Superior temporal gyrus (tissue), 1 donor: ENCODE measurements at regions not wholly inside any gene's neighbourhood (a gene's known extent, or its start where the extent isn't known, plus 50 kb on each side); places are given as distances from the start of the nearest gene placed in this dataset.
A peak's percentile ranks its signal among the peaks of the same experiment; 100 is the strongest.
"Not testable (repeated sequence)": the region's sequence is repeated elsewhere in the genome, so short reads cannot be mapped to it uniquely, and the experiment has no call there.

ENCODE experiments used
- DNase-seq: peaks from one replicate; pipeline ENCODE4 v3.0.0-alpha.2; 2016; ENCODE audit errors: extremely low spot score

DNA sequence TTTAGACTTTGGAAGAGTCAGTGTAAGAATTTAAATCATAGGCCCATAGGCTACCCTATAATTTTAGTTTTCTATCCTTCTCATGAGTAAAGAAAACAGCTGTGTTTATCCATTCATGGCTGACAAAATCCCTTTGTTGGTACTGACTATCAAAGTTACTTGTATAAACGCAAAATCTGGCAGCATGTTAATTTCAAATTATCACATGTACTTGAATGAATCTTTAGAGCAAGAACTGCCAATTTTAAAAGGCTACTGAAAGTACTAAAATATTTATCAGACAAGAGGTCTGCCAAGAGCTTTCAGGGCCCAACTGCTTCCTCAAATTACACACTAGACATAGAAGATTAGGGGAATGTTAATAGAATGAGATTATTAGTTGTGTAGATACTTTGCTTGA lies 66.6 kb downstream of the MYL12B start:
- DNase-seq: peak; percentile 13

DNA sequence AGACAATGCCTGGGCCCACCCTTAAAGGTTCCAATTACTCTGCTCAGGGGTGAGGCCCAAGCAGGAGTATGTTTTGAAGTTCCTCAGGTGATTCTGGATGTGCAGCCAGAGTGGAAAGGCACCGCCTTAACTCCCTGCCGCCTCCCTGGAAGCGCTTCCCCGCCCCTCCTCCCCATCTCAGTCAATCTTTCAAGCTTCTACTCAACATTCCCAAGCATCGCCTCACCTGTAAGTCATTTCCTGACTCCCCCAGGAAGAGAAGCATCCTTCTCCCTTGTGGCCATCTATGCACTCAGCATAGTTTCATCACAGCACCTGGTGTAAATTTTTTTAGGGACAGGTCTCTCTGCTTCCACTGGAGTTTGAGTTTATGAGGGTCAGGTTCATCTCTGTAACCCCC lies 67.5 kb downstream of the MYL12B start:
- DNase-seq: no peak

DNA sequence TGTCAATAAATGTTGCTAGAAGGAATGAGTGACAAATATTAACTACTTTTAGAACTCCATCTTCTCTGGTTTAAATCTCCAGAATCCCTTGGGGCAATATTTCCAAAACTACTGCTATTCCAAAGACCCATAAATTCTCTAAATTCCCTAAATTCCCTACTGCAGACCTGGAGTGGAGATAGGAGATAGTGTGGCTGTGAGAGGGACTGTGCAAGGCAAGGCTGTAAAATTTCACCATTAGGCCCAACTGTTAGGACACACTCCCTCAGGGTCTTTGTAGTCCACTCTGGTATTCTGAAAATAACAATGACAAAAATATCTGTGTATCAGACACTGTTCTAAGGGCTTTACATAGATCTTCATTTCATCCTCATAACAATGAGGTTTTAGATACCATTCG lies 67.9 kb downstream of the MYL12B start:
- no peak for DNase-seq

DNA sequence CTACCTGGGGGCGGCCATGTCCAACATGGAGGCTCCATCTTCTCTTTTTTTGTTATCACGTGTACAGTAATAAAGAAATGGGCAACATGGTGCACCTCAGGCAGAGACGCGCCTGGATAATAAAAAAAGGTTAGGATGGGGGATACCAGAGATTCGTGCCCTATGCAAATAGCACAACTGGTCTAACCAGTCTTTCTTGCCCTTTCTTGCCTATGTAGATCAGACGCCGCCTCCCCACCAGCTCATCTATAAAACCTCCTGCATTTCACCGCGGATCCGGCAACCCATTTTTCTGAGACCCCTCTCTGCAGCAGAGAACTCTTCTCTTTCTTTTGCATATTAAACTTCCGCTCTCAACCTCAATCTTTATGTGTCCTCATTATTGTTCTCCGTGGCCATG lies 68.7 kb downstream of the MYL12B start:
- DNase-seq: no peak

DNA sequence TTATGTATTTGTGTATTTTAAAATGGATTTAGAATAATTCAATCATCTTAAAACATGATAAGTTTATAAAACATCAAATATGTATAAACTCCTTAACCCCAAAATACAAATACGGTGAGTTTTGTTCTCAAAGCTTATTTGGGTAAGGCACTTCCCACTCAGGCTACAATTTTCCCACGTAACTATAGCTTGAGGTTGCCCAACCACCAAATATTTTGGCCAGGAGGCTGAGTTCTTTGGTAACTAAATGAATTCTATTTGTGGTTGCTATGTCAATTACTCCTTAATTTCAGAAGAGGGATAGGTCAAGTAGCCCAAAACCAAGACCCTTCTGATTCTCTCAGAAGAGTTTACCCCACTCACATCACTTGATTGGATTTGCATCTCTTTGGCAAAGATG lies 70.4 kb downstream of the MYL12B start:
- no peak for DNase-seq

DNA sequence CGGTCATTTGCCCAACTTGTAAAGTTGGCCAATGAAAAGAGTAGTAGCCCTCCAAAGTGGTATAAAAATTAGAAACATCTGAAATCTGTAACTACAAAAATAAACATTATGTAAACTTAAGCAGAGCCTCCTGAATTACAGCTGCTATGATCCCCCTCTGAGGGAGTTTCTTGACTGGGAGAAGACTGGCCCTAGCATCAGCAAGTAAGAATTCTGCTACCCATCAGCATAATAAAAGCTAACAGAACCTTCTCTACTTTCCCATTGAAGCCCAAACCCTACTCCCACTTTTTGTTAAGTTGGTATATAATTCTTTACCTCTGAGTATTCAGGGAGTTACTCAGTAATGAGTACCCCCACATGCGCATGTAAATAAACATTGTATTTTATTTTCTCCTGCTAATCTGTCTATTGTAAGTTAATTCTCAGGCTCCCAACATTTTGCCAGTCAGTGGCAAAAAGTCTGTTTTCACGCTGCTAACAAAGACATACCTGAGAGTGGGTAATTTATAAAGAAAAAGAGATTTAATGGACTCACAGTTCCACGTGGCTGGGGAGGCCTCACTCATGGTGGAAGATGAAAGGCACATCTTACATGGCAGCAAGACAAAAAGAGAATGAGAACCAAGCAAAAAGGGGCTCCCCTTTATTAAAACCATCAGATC lies 71.3 kb downstream of the MYL12B start:
- DNase-seq: no peak

DNA sequence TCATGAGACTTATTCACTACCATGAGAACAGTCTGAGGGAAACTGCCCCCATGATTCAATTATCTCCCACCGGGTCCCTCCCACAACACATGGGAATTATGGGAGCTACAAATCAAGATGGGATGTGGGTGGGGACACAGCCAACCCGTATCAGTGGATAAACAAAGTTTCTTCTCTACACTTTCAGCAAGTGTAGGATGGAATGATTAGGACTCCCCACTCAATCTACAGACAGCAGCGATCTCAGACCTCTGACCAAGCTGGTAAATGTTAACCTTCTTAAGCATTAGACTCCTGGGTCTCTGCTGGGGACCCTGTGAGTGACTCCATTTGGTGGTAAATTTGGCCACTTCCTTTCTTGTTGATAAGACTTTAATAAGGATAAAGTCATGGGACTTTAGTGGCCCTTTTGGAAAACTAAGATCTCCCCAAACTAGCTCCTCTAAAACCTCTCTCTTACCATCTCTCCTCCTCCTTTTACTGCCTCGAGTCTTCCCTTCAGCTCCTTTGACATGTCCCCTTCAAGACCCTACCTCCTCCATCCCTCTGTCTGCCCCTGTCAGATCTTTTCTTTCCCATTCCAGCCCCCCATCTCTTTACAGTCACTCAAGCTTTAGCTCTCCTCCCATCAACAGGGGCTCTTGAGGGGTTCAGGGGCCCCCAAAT lies 71.9 kb downstream of the MYL12B start:
- no peak for DNase-seq

DNA sequence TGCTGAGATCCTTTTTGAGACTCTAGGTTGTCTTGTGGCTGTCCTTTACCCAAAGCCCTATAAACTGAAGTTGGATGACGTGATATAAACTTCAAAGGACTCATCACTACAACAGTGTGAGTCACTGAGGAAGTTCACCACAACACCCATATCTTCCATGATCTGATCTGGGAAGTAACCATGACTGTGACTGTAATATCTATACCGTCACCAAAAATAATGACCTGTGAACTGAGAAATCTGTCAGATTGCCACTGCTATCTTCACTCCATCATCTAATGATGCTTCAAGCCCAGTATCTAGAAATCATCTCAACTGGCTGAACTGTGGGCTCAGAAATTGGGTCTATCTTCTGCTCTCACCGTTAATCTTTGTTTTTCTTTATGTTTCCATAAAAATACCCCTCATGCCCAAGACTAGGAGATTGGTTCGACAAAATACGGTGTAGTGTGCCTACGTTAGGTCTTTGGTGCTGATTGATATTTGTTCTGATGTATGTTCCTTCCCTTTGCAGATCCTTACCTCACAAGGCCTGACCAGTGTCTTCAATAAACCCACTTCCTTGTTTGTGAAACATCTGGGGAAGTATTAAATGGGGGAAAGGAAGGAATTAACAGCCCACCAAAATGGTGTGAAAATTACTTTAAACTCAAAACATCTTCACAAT lies 78.2 kb downstream of the MYL12B start:
- no peak for DNase-seq

DNA sequence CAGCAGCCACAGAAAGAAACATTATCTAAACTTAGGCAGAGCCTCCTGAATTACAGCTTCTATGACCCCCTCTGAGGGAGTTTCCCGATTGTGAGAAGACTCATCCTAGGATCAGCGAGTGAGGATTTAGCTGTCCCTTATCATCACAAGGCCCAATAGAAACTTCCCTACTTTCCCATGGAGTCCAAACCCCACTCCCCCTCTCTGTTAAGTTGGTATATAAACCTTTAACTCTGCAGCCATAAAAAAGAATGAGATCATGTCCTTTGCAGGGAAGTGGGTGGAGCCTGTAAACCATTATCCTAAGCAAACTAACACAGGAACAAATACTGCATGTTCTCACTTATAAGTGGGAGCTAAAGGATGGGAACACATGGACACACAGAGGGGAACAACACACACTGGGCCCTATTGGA lies 78.8 kb downstream of the MYL12B start:
- DNase-seq: no peak

DNA sequence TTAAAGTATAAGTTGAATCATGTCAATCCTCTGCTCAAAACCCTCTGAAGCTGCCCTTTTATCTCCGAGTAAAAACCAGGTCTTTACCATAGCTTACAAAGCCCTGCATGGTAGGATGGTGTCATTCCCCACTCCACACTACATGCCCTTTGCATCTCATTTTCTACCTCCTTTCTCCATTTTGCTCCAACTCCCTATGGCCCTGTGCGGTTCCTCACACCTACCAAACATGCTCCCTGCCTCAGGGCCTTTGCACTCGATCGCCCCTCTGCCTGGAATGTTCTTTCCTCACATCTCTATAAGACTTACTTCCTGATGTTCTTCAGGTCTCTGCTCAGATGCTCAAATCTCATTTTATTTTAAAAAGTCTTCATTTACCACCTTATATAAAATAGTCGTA lies 80.7 kb downstream of the MYL12B start:
- no peak for DNase-seq

DNA sequence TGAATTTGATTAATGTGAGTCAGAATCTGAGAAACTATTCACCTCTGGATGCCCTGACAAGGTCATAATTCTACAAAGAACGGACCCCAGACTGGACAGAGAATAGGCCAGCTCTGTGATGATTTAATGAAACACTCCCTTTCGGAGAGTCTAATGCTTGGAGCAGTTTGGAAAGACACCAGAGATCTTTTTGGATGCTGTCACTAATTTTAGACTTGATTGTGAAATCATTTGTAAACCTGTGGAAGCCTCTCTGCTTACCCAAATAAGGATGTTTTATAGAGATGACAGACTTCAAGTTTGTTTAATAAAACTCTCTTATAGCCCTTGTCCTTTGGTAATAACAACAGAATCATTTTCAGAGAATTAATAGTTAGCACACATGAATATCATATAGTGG lies 83.5 kb downstream of the MYL12B start:
- DNase-seq: no peak

DNA sequence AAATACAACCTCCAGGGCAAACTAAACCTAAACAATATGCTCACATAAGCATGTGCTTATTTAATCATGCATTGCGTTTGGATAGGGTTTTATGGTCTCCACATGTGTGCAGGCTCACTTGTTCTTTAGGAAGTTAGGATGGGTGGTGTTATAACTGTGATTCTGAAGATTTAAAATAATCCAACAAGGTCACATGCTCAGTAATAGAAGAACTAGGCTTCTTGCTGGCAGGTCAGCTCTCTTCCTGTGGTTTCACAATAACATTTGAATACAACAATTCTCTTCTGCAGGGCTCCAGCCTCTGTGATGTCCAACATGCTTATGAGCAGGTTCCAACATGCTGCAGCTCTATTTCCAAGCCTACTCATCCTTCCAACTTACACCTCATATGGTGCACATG lies 84.0 kb downstream of the MYL12B start:
- no peak for DNase-seq

DNA sequence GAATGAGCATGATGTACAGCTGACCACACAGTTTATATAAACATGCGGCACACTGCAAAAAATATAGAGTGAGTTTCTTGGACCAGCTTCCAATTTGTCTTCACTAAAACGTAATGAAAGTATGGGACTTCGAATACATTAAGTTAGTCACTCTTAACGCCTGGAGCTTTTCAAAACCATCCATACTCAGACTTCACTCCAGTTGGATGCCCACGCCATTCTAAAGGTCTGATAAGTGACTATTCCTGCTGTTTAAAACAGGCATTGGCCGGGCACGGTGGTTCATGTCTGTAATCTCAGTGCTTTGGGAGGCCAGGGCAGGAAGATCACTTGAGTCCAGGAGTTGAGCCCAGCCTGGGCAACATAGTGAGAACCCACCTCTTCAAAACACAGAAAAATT lies 84.6 kb downstream of the MYL12B start:
- no peak for DNase-seq

DNA sequence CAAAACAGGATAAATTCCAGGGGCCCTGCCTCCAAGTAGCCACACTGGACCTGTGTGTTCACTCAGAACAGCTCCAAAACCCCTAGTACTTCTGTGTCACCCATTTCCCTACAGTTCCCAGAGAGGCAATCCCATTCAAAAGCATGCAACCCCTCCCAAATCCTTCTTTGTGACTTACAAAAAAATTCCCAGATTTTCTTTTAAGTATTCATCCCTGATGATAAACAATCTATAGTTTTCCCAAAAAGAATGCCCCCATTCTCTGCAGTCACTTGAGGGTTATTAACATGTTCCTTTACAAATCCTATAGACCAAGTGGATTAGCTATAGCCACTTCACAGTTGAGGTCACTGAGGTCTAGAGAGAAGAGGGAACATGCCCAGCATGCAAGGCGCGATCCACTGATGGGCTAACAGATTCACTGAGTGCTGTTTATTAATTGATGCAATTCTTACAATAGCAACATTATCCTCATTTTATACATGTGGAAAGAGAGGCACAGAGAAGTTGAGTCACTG lies 85.4 kb downstream of the MYL12B start:
- DNase-seq: no peak

DNA sequence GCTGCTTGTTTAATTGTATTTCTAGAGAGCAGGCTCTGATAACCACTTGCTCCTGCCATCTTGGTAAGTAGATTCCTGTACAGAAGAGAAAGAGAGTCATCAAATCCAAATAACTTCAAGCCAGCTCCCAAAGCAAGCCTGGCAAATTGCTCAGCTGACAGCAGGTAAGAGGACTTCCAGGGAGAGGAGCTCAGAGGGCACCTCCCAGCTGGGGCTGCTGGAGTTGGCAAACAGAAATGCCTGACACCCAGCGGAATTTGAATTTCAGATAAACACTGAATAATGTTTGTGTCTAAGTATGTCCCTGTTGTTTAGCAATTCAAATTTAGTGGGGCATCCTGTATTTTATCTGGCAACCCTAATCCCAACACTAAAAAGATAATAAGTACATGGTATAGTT lies 86.2 kb downstream of the MYL12B start:
- DNase-seq: no peak

DNA sequence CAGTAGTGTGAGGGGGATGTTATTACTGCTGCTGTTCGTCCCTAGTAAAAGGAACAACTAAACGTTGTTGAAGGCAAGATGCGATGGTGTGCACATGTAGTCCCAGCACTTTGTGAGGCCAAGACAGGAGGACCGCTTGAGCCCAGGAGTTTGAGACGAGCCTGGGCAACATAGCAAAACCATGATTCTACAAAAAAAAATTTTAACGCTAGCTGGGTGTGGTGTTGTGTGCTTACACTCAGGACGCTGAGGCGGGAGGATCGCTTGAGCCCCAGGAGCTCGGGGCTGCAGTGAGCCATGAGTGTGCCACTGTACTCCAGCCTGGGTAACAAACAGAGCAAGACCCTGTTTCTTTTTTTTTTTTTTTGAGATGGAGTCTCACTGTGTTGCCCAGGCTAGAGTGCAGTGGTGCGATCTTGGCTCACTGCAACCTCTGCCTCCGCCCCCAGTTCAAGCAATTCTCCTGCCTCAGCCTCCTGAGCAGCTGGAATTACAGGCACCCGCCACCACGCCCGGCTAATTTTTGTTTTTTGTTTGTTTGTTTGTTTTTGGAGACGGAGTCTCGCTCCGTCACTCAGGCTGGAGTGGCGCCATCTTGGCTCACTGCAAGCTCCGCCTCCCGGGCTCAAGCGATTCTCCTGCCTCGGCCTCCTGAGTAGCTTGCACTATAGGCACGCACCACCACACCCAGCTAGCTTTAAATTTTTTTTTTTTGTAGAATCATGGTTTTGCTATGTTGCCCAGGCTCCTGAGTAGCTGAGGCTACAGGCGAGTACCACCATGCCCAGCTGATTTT lies 87.3 kb downstream of the MYL12B start:
- DNase-seq: not testable (repeated sequence)

DNA sequence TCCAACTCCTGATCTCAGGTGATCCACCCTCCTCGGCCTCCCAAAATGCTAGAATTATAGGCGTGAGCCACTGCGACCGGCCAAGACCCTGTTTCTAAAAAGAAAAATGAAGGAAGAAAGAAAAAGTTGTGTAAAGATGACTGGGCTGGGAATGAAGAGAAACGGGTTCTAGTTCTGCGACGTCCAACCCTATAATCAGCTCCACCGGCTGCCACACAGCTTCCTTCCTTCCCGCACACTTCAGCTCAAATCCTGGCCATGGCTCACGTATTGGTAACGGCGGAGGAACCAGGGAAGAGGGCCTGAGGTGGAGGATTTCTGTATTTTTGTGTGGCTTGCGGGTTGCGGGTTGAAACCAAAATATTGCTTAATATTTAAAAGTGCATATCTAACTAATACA lies 88.1 kb downstream of the MYL12B start:
- DNase-seq: no peak

DNA sequence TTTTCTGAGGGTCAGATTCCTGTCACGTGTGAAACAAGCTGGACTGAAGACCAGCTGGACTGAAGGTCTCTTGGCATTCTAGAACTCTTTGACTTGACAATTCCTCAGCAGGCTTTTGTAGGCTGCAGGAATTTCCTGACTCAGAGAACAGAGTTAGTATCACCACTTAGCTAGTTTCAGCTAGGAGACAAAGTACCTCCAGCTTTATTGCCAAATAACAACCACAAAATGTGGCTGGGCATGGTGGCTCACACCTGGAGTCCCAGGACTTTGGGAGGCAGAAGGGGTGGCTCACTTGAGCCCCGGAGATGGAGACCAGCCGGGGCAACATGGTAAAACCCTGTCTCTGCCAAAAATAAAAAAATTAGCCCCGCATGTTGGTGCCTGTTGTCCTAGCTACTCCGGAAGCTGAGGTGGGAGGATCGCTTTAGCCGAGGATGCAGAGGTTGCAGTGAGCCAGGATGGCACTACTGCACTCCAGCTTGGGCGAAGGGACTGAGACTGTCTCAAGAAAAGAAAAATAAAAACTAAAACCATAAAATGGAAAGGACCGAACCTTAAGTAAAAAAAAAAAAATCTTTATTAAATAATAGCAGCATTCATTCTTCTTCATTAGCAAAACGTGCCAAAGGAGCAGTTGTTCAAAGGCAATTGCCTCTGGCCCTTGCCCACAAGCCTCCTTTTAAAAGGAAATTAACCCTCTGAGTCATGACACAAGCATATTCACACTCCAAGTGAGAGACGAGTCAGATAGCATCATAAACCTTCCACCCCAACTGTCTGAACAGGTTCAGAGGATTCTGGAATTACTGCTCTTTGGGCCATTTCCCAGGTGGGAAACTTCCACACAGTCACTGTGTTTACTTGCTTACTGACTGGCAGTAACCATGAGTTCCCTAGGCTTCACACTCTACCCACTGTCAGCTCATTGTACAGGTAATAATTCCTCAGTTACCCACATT lies 88.9 kb downstream of the MYL12B start:
- DNase-seq: no peak

DNA sequence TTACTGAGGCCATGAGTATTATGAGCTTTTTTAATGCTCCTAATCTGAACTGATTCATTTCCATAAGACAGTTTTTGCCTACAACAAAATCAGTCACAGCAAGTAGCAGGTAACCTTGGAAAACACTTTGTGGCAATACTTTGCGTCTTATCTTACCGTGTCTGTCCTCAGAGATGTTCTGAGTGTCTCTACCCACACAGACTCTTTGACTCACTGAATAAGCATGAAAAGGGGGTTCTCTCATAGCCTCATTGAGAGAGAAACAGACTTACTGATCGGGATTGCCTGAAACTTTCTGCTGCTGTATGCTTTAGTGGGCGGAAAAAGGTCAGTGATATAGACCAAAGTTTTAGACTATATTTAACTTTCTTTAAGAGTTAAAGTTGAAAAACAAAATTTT lies 92.6 kb downstream of the MYL12B start:
- DNase-seq: no peak

DNA sequence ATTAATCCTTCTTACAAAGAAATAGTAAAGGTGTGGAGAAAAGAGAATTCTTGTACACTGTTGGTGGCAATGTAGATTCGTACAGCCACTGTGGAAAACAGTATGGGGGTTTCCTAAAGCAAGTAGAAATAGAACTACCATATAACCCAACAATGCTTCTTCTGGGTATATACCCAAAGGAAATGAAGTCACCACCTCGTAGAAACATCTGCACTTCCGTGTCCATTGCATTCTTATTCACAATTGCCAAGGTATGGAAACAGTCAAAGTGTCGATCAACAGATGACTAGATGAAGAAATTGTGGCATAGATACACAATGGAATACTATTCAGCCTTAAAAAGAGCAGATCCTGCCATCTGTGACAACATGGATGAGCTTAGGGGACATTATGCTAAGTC lies 93.4 kb upstream of the TGIF1 start:
- DNase-seq: no peak

DNA sequence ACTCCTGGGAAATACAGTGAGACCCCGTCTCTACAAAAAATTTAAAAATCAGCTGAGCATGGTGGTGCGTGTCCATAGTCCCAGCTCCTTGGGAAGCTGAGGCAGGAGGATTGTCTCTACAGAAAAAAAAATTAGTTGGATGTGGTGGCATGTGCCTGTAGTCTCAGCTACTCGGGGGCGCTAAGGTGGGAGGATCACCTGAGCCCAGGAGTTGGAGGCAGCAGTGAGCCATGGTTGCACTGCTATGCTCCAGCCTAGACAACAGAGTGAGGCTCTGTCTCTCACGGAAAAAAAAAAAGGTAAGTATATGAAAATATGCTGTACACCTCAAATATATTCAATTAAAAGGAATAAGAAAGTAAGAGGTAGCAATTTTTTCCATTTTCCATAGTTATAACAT lies 92.5 kb upstream of the TGIF1 start:
- no peak for DNase-seq
